Duodenal mucosa (tissue), 2 donors: ENCODE measurements at regions not wholly inside any gene's neighbourhood (a gene's known extent, or its start where the extent isn't known, plus 50 kb on each side); places are given as distances from the start of the nearest gene placed in this dataset.

Experiments
- H3K27ac ChIP-seq: one replicate; pipeline ENCODE4 v1.7.0; 2013; ENCODE audit warnings: low read depth, low read length
- H3K27me3 ChIP-seq, 2 donors: one replicate each; pipeline ENCODE4 v1.7.0; 2013; ENCODE audit warnings: low read length in 2 of 2, control low read depth in 1 of 2; ENCODE audit not compliant: insufficient read depth in 2 of 2, control insufficient read depth in 1 of 2
- H3K36me3 ChIP-seq, 2 donors: one replicate each; pipeline ENCODE4 v1.7.0; 2013; ENCODE audit warnings: low read length in 2 of 2, control low read depth in 1 of 2; ENCODE audit not compliant: insufficient read depth in 2 of 2, control insufficient read depth in 1 of 2
- H3K4me1 ChIP-seq, 2 donors: one replicate each; pipeline ENCODE4 v1.7.0; 2013; ENCODE audit warnings: low read length in 2 of 2, control low read depth in 1 of 2; ENCODE audit not compliant: insufficient read depth in 2 of 2, control insufficient read depth in 1 of 2
- H3K4me3 ChIP-seq, 2 donors: one replicate each; pipeline ENCODE4 v1.7.0; 2013; ENCODE audit warnings: low read length in 2 of 2, low read depth in 1 of 2
- H3K9ac ChIP-seq, 2 donors: one replicate each; pipeline ENCODE4 v1.7.0; 2013; ENCODE audit warnings: low read length in 2 of 2, low read depth in 1 of 2
- H3K9me3 ChIP-seq, 2 donors: one replicate each; pipeline ENCODE4 v1.7.0; 2013; ENCODE audit warnings: low read length in 2 of 2, control low read depth in 1 of 2; ENCODE audit not compliant: control insufficient read depth in 1 of 2

DNA sequence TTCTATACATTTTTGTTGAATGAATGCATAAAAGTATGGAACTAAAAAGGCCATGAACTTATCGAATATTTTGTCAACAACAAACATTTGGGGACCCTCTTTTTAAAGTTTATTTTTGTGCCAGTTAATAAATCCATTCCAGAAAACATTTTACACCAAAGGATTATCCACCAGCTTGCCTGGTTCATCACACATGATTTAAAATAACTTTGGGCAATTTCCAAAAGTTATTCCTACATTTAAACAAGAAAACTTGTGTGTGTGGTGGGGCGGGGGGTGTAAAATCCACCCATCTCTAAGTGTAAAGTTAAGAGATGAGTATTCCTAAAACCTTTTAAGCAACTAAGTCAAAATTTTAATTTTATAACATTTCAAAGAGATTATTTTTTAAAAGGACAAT lies 224.5 kb upstream of the SNX7 start:
- Histone ChIP-seq H3K4me3 (no peak overlapping the region), H3K9ac (no peak overlapping the region), H3K4me1 (no peaks in the 10 kb centered on the region), H3K36me3 (no peaks in the 10 kb centered on the region), H3K9me3 (no peaks in the 10 kb centered on the region), H3K27ac (no peak overlapping the region), H3K27me3 (no peaks in the 10 kb centered on the region)

DNA sequence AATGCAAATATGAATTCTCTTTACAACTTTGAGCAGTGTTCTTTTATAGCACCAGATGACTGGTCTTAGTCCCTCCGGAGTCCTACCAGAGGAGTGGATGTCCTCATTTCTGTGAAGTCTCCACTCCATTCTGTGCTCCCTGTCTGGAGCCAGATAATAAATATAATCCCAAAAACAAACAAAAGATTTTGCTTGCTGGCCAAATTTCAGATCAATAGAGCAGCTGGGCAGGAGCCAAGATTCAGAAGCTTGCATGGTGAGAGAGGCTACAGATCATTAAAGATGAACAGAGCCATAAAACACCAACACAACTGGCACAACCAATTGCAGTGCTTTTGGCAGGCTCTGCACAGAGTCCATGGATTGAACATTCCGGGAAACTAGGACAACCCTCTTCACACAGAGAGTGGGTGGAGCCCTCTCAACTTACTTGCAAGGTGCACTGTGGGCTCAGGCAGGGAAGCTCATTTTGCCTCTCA lies 231.5 kb upstream of the SNX7 start:
- Histone ChIP-seq H3K9me3 (no peaks in the 10 kb centered on the region), H3K4me3 (no peak overlapping the region), H3K27me3 (no peaks in the 10 kb centered on the region), H3K36me3 (no peaks in the 10 kb centered on the region), H3K9ac (no peak overlapping the region), H3K4me1 (peaks cover 4 to 11% of the 10 kb centered on the region in 2 donors), H3K27ac (no peak overlapping the region)

DNA sequence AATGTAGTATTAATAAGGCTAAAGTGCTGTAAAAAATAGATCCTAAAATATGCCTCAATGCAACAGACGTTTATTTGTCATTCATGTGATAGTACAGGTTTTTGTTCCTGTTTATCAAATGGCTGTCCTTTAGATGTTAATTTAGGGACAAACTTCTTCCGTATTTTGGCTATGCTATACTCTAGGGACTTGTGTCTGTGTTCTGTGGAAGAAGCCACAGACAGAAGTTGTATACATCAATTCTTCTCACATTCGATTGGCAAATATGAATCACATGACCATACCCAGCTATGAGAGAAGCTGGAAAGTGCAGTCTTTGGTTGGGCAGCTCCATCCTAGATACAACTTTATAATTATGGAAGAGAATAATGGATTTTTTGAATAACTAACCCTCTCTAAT lies 232.7 kb upstream of the SNX7 start:
- H3K4me3 ChIP-seq = no peak overlapping the region
- no peaks in the 10 kb centered on the region for H3K9me3 ChIP-seq
- no peak overlapping the region for H3K27ac ChIP-seq
- H3K9ac ChIP-seq = no peak overlapping the region
- H3K36me3 ChIP-seq = no peaks in the 10 kb centered on the region
- H3K27me3 ChIP-seq = no peaks in the 10 kb centered on the region
- peaks cover 4 to 11% of the 10 kb centered on the region in 2 donors for H3K4me1 ChIP-seq

DNA sequence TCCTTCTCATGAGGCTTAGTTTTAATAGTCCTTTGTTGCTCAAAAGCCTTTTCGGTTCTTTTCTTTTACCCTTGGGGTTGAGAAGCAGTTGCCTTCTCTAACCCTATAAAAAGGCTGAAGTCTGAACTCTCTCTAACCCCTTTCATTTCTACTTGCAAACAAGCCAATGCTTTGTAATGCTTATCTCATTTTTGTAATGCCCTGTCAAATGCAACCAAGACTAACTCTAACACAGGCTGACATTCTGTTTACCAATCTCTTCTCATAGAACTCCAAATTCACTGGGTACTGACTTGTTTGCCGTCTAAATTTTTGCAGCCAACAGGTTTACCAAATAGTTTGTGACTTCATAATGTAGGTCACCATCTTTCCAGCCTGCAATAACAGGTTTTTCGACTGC lies 233.9 kb upstream of the SNX7 start:
- H3K27ac ChIP-seq = no peak overlapping the region
- no peaks in the 10 kb centered on the region for H3K27me3 ChIP-seq
- H3K4me3 ChIP-seq = no peak overlapping the region
- H3K4me1 ChIP-seq = peaks cover 4 to 11% of the 10 kb centered on the region in 2 donors
- no peak overlapping the region for H3K9ac ChIP-seq
- H3K36me3 ChIP-seq = no peaks in the 10 kb centered on the region
- H3K9me3 ChIP-seq = no peaks in the 10 kb centered on the region

DNA sequence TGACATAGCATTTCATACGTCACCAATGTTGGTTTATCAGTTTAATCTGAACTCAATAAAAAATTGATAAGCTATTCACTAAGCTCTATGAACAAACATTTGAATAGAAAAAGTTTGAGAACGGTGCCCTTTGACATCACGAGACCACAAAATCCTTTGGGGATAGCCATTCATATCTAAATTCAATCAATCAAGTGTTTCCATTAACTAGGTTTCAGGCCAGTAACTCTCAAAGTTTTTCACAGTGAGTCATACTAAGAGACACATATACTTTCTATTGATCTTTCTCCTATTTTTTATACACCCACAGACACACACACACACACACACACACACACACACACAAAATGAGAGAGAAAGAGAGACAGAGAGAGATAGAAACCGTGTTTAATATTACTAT lies 235.4 kb upstream of the SNX7 start:
- H3K9ac ChIP-seq = no peak overlapping the region
- no peak overlapping the region for H3K27ac ChIP-seq
- H3K9me3 ChIP-seq = no peaks in the 10 kb centered on the region
- H3K4me3 ChIP-seq = no peak overlapping the region
- peaks cover 4 to 11% of the 10 kb centered on the region in 2 donors for H3K4me1 ChIP-seq
- no peaks in the 10 kb centered on the region for H3K36me3 ChIP-seq
- no peaks in the 10 kb centered on the region for H3K27me3 ChIP-seq

DNA sequence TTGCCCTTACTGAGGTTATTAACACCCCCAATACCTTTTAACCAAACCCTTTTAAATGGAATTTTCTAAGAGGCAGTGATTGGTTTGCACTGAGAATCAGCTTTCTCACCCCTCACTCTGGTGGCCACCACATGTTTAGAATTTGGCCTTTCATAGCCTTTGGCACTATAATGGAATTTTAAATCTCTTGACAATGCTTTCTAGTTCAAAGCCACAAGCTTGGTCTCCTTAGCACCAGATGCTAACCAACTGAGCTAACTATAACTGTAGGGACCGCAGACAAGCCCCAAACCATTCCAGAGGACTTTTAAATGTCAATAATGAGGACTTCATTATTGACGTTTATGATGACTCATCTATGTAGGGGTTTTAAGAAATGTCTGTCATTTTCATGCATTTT lies 238.7 kb upstream of the SNX7 start:
- Histone ChIP-seq H3K27ac (no peak overlapping the region), H3K4me1 (no peaks in the 10 kb centered on the region), H3K4me3 (no peak overlapping the region), H3K27me3 (no peaks in the 10 kb centered on the region), H3K36me3 (no peaks in the 10 kb centered on the region), H3K9ac (no peak overlapping the region), H3K9me3 (no peaks in the 10 kb centered on the region)

DNA sequence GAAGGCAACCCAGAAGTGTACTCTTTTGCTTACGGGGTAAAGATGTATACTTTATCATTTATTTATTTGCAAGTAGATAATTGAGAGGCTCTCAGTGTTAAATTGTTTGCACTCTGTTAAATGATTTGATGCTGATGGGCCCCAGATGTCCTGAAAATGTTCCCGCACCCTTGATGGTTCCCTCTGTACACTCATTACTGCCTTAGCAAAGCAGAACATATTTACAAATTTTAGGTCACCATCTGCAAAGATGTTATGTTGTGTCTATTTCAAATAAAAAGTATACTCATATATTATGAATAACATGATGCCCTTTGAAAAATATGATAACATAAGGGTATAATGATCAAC lies 240.5 kb upstream of the SNX7 start:
- Histone ChIP-seq H3K27me3 (no peaks in the 10 kb centered on the region), H3K9me3 (no peaks in the 10 kb centered on the region), H3K4me3 (no peak overlapping the region), H3K4me1 (no peaks in the 10 kb centered on the region), H3K36me3 (no peaks in the 10 kb centered on the region), H3K27ac (no peak overlapping the region), H3K9ac (no peak overlapping the region)

DNA sequence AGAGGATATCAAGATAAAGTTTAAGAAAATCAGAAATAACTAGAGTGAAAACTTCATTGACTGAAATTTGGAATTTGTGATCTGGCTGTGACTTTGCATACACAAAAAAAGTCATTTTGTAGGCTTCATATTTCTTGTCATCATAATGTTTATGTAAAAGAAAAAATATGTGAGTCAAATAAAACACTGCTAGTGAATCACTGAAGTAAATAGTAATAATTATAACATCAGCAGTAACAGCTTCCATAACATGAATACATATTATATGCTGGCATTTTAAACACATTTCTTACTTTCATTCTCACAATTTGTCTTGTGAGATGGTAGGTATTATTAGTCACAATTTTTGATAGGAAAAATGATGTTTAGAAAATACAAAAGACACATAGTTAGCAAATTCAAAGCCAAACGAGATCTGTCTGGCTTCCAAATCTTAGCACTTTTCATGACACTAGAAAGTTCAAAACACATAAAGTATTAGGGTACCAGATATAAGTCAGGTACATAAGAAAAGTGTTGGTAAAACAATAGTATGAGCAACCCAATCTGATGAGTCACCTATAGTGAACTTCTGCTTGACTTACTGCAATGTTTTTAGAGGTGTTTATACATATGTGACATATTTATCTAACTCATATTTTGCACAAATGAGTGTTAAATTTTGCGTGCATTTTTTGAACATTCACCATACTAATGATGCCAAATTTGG lies 241.0 kb upstream of the SNX7 start:
- Histone ChIP-seq H3K36me3 (no peaks in the 10 kb centered on the region), H3K4me3 (no peak overlapping the region), H3K9ac (no peak overlapping the region), H3K27me3 (no peaks in the 10 kb centered on the region), H3K9me3 (no peaks in the 10 kb centered on the region), H3K27ac (no peak overlapping the region), H3K4me1 (no peaks in the 10 kb centered on the region)

DNA sequence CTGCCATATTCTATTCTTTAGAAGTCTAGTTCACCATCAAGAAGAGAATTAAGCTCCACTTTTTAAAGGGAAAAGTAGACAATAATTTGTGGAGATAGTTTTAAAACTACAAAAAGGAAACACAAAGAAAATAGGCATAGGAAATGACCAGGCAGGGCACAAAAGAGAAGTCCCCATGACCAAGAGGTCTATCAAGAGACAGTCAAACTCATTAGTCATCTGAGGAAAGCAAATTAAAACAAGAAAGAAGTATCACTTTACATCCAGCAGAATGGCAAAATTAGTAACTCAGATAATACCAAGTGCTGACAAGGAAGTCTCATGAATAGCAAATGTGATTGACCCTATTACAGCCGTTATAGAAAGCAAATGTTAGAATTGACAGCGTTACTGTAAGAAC lies 243.7 kb upstream of the SNX7 start:
- Histone ChIP-seq H3K36me3 (no peaks in the 10 kb centered on the region), H3K27me3 (no peaks in the 10 kb centered on the region), H3K9me3 (peaks cover 0 to 4% of the 10 kb centered on the region in 2 donors), H3K4me3 (no peak overlapping the region), H3K4me1 (no peaks in the 10 kb centered on the region), H3K27ac (no peak overlapping the region), H3K9ac (no peak overlapping the region)

DNA sequence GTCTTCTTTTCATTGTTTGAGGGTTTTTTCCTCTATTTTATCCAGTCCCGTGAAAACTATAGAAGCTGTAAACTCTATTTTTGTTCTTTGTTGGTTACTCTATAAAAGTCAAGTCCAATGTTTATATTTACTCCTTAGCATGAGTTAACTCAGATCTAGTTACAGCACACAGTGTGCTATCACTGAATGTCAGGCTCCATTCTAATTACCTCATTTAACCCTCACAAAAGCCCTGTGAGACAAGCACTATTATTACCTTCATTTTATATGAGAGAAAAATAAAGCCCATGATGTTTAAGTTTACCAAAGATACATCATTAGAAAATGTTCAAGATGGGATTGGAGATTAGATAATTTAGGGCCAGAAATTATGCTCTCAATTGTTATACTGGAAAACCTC lies 251.4 kb upstream of the SNX7 start:
- H3K9me3 ChIP-seq = peaks cover 0 to 4% of the 10 kb centered on the region in 2 donors
- H3K36me3 ChIP-seq = no peaks in the 10 kb centered on the region
- H3K27ac ChIP-seq = no peak overlapping the region
- no peak overlapping the region for H3K4me3 ChIP-seq
- no peaks in the 10 kb centered on the region for H3K27me3 ChIP-seq
- H3K4me1 ChIP-seq = peaks cover 0 to 6% of the 10 kb centered on the region in 2 donors
- H3K9ac ChIP-seq = no peak overlapping the region
